Astrocyte (in vitro differentiated cells and primary cell): ENCODE measurements at regions not wholly inside any gene's neighbourhood (a gene's known extent, or its start where the extent isn't known, plus 50 kb on each side); places are given as distances from the start of the nearest gene placed in this dataset.

Experiments
- DNase-seq: peaks from one replicate; pipeline ENCODE4 v3.0.0-alpha.2; 2010; ENCODE audit warnings: low read depth
- FAIRE-seq: peaks from 2 replicates; lab custom pipeline; 2011; peaks lifted over from hg19 to GRCh38; lab: Jason Lieb, UNC
- H2AFZ ChIP-seq: 2 replicates; pipeline ENCODE4 v1.6.0; 2012; ENCODE audit warnings: low read depth, low read length, inconsistent platforms
- H3K27ac ChIP-seq: 2 replicates; pipeline ENCODE4 v1.5.1; 2011; ENCODE audit warnings: low read depth, low read length, inconsistent platforms
- H3K27me3 ChIP-seq: 2 replicates; pipeline ENCODE4 v1.6.0; 2011; ENCODE audit warnings: low read length, inconsistent platforms; ENCODE audit not compliant: insufficient read depth
- H3K36me3 ChIP-seq: 2 replicates; pipeline ENCODE4 v1.5.1; 2011; ENCODE audit warnings: low read length, inconsistent platforms; ENCODE audit not compliant: insufficient read depth
- H3K4me1 ChIP-seq: 2 replicates; pipeline ENCODE4 v1.5.1; 2011; ENCODE audit warnings: low read length, inconsistent platforms; ENCODE audit not compliant: insufficient read depth
- H3K4me2 ChIP-seq: 2 replicates; pipeline ENCODE4 v1.6.0; 2012; ENCODE audit warnings: low read length, inconsistent platforms
- H3K4me3 ChIP-seq: 2 replicates; pipeline ENCODE4 v1.5.1; 2011; ENCODE audit warnings: low read depth, mild to moderate bottlenecking, low read length, inconsistent platforms; ENCODE audit not compliant: insufficient read depth
- H3K79me2 ChIP-seq: 2 replicates; pipeline ENCODE4 v1.6.0; 2012; ENCODE audit warnings: mild to moderate bottlenecking, low read length, inconsistent platforms; ENCODE audit not compliant: insufficient read depth
- H3K9ac ChIP-seq: 2 replicates; pipeline ENCODE4 v1.6.0; 2012; ENCODE audit warnings: mild to moderate bottlenecking, low read length, inconsistent platforms
- H3K9me3 ChIP-seq: 2 replicates; pipeline ENCODE4 v1.5.1; 2012; ENCODE audit warnings: low read depth, mild to moderate bottlenecking, low read length, inconsistent platforms; ENCODE audit not compliant: insufficient read depth
- H4K20me1 ChIP-seq: 2 replicates; pipeline ENCODE4 v1.6.0; 2012; ENCODE audit warnings: low read length, inconsistent platforms; ENCODE audit not compliant: insufficient read depth
- H3K27ac Mint-ChIP-seq: one replicate; pipeline ENCODE4 v1.8.0; 2021; ENCODE audit warnings: mild to moderate bottlenecking, mixed read lengths; ENCODE audit not compliant: unreplicated experiment
- H3K27me3 Mint-ChIP-seq: one replicate; pipeline ENCODE4 v1.8.0; 2021; ENCODE audit warnings: low read depth, mixed read lengths; ENCODE audit not compliant: unreplicated experiment
- H3K36me3 Mint-ChIP-seq: one replicate; pipeline ENCODE4 v1.8.0; 2021; ENCODE audit warnings: low read depth, mixed read lengths; ENCODE audit not compliant: unreplicated experiment
- H3K4me1 Mint-ChIP-seq: one replicate; pipeline ENCODE4 v1.8.0; 2021; ENCODE audit warnings: low read depth, mixed read lengths; ENCODE audit not compliant: unreplicated experiment
- H3K4me3 Mint-ChIP-seq: one replicate; pipeline ENCODE4 v1.8.0; 2021; ENCODE audit warnings: mild to moderate bottlenecking, moderate library complexity, mixed read lengths; ENCODE audit not compliant: unreplicated experiment
- H3K9me3 Mint-ChIP-seq: one replicate; pipeline ENCODE4 v1.8.0; 2021; ENCODE audit warnings: mild to moderate bottlenecking, mixed read lengths; ENCODE audit not compliant: unreplicated experiment
- EZH2 ChIP-seq: IDR thresholded peaks from 2 replicates; pipeline ENCODE4 v1.6.1; 2012; ENCODE audit warnings: mild to moderate bottlenecking, low read length, inconsistent platforms; ENCODE audit not compliant: insufficient read depth
- TF ChIP-seq, protein P1 (sequence below): IDR thresholded peaks from 2 replicates; pipeline ENCODE4 v1.5.1; 2011; ENCODE audit warnings: low read depth, mild to moderate bottlenecking, inconsistent platforms, low read length, moderate library complexity; ENCODE audit not compliant: insufficient read depth

DNA sequence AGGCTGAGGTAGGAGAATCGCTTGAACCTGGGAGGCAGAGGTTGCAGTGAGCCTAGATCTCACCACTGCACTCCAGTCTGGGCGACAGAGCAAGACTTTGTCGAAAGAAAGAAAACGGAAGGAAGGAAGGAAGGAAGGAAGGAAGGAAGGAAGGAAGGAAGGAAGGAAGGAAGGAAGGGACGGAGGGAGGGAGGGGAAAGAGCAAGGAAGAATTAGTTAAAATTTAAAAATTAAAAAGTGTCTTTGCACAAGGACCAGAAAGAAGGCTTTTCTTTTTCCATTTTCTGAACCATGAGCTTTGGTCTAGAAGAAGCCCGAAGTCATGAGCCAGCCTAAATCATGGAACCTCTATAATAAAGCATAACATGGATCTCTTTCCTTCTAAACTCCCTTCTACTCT is 138.2 kb upstream of the DNAJC10 start:
- TF ChIP-seq, protein P1, sequence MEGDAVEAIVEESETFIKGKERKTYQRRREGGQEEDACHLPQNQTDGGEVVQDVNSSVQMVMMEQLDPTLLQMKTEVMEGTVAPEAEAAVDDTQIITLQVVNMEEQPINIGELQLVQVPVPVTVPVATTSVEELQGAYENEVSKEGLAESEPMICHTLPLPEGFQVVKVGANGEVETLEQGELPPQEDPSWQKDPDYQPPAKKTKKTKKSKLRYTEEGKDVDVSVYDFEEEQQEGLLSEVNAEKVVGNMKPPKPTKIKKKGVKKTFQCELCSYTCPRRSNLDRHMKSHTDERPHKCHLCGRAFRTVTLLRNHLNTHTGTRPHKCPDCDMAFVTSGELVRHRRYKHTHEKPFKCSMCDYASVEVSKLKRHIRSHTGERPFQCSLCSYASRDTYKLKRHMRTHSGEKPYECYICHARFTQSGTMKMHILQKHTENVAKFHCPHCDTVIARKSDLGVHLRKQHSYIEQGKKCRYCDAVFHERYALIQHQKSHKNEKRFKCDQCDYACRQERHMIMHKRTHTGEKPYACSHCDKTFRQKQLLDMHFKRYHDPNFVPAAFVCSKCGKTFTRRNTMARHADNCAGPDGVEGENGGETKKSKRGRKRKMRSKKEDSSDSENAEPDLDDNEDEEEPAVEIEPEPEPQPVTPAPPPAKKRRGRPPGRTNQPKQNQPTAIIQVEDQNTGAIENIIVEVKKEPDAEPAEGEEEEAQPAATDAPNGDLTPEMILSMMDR: no peak
- TF ChIP-seq EZH2: no peak
- Mint-ChIP-seq H3K36me3 (no peaks in the 10 kb centered on the region), H3K27ac (no peak overlapping the region), H3K4me1 (no peaks in the 10 kb centered on the region), H3K9me3 (peaks cover 3% of the 10 kb centered on the region), H3K27me3 (no peaks in the 10 kb centered on the region), H3K4me3 (no peak overlapping the region)
- H3K27ac ChIP-seq: no peak overlapping the region
- no peak for FAIRE-seq
- H3K9ac ChIP-seq: no peak overlapping the region
- no peaks in the 10 kb centered on the region for H3K79me2 ChIP-seq
- no peaks in the 10 kb centered on the region for H3K27me3 ChIP-seq
- DNase-seq: no peak
- H3K36me3 ChIP-seq: no peaks in the 10 kb centered on the region
- no peaks in the 10 kb centered on the region for H3K4me1 ChIP-seq
- H3K4me3 ChIP-seq: no peak overlapping the region
- no peaks in the 10 kb centered on the region for H3K9me3 ChIP-seq
- H3K4me2 ChIP-seq: no peak overlapping the region
- H4K20me1 ChIP-seq: no peaks in the 10 kb centered on the region
- no peak overlapping the region for H2AFZ ChIP-seq

DNA sequence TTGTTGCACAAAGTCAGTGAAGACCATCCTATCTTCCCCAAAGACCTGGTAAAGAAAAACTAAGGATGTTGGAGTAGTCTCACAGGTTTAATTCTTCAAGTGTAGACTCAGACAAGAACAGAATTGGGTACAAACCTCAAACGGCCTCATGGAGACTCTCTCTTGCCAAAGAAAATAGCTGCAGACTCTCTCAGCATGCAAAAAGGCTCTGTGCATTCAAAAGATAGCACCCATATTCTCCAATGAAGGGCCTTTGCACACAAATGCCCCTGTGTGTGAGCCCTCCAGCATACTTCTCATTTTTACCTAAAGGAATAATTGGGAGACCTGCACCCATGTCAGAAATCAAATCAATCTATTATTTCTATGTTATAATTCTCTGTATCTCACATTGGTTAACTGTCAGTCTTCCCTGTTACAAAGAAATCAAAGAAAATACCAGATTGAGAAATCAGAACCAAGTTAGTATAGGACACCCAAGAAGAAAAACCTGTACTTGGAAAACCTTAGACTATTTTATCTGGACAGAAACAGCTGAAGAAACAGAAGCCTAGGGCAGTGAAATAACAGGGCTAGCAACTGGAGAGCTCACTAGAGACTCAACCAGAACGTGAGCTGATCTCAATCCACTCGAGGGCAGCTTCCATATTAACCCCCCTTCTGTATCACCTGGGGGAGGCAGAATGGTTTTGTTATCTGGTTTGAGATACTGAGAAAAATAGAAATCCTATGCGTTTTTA is 134.7 kb upstream of the DNAJC10 start:
- no peak for TF ChIP-seq EZH2
- TF ChIP-seq, protein P1: no peak
- no peak overlapping the region for H3K4me3 ChIP-seq
- DNase-seq (peak; percentile 60), FAIRE-seq (no peak)
- Mint-ChIP-seq H3K27ac (no peak overlapping the region), H3K9me3 (no peaks in the 10 kb centered on the region), H3K36me3 (no peaks in the 10 kb centered on the region), H3K4me1 (peaks cover 3% of the 10 kb centered on the region), H3K4me3 (no peak overlapping the region), H3K27me3 (no peaks in the 10 kb centered on the region)
- no peak overlapping the region for H3K27ac ChIP-seq
- peak overlapping the region; percentile 13 for H3K4me2 ChIP-seq
- H3K79me2 ChIP-seq: no peaks in the 10 kb centered on the region
- H3K27me3 ChIP-seq: no peaks in the 10 kb centered on the region
- H4K20me1 ChIP-seq: no peaks in the 10 kb centered on the region
- H3K9me3 ChIP-seq: no peaks in the 10 kb centered on the region
- no peak overlapping the region for H2AFZ ChIP-seq
- no peak overlapping the region for H3K9ac ChIP-seq
- H3K4me1 ChIP-seq: no peaks in the 10 kb centered on the region
- no peaks in the 10 kb centered on the region for H3K36me3 ChIP-seq

DNA sequence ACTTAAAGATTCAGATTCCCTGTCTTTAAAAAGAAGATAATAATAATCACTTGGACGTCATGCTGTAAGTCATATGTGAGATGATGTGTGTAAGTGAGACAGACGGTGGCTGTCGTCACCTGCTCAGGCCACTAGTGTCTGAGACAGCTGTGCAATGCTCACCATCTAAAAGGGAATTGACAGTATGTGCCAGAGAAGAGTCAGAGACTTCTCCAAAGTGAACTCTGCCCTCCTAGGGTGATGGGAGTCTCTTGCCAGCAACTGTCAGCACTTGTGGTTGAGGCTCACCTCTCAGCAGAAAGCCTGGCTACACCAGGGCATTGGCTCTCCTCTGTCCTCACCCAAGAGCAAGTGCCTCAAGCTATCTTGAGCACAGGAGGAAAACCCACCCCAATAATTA is 131.6 kb upstream of the DNAJC10 start:
- H3K36me3 ChIP-seq: no peaks in the 10 kb centered on the region
- Mint-ChIP-seq H3K9me3 (no peaks in the 10 kb centered on the region), H3K36me3 (no peaks in the 10 kb centered on the region), H3K4me1 (peaks cover 23% of the 10 kb centered on the region), H3K4me3 (no peak overlapping the region), H3K27me3 (no peaks in the 10 kb centered on the region), H3K27ac (no peak overlapping the region)
- H3K79me2 ChIP-seq: no peaks in the 10 kb centered on the region
- H3K9me3 ChIP-seq: no peaks in the 10 kb centered on the region
- no peak overlapping the region for H3K4me3 ChIP-seq
- no peaks in the 10 kb centered on the region for H3K27me3 ChIP-seq
- peaks cover 12% of the 10 kb centered on the region for H3K4me1 ChIP-seq
- H3K4me2 ChIP-seq: no peak overlapping the region
- FAIRE-seq (no peak), DNase-seq (no peak)
- H2AFZ ChIP-seq: no peak overlapping the region
- H3K27ac ChIP-seq: no peak overlapping the region
- no peak overlapping the region for H3K9ac ChIP-seq
- TF ChIP-seq EZH2: no peak
- TF ChIP-seq, protein P1: no peak
- H4K20me1 ChIP-seq: no peaks in the 10 kb centered on the region
